Tibial nerve (tissue), 4 donors: ENCODE measurements at regions not wholly inside any gene's neighbourhood (a gene's known extent, or its start where the extent isn't known, plus 50 kb on each side); places are given as distances from the start of the nearest gene placed in this dataset.

Experiments used
- DNase-seq, 2 donors: peaks; one replicate each; pipeline ENCODE4 v3.0.0-alpha.2; 2019; ENCODE audit warnings: low spot score in 2 of 2
- H3K27ac ChIP-seq, 4 donors: fragments of 200-600 bp; sonication (generic) in 3 of 4; one replicate each; pipeline ENCODE4 v1.5.1; 2017 to 2019; ENCODE audit warnings: mild to moderate bottlenecking in 1 of 4
- H3K27me3 ChIP-seq, 2 donors: fragments of 200-600 bp; sonication (generic) in 1 of 2; one replicate each; pipeline versions ENCODE4 v1.5.1 to v1.6.0; 2017 to 2019
- H3K36me3 ChIP-seq, 3 donors: fragments of 200-600 bp; sonication (generic); one replicate each; pipeline ENCODE4 v1.5.1; 2018 to 2019
- H3K4me1 ChIP-seq, 4 donors: fragments of 200-600 bp; sonication (generic) in 3 of 4; one replicate each; pipeline ENCODE4 v1.5.1; 2017 to 2019
- H3K4me3 ChIP-seq, 4 donors: fragments of 200-600 bp; sonication (generic) in 3 of 4; one replicate each; pipeline ENCODE4 v1.5.1; 2017 to 2019; ENCODE audit warnings: mild to moderate bottlenecking in 1 of 4, moderate library complexity in 1 of 4
- H3K9me3 ChIP-seq, 4 donors: fragments of 200-600 bp; sonication (generic) in 3 of 4; one replicate each; pipeline ENCODE4 v1.5.1; 2017 to 2019
- CTCF ChIP-seq, 5 experiments: fragments of 200-600 bp in 3 of 5; fragments of 450-650 bp in 2 of 5; sonication (generic) in 3 of 5; IDR thresholded peaks; one replicate each; pipeline ENCODE4 v1.5.1; 2016 to 2019; ENCODE audit warnings: antibody characterized with exemption in 5 of 5, mild to moderate bottlenecking in 3 of 5, moderate library complexity in 2 of 5
- EP300 ChIP-seq, 2 donors: sonication (generic); formaldehyde crosslinking; IDR thresholded peaks; one replicate each; pipeline ENCODE4 v1.6.1; 2017; ENCODE audit warnings: antibody characterized with exemption in 2 of 2, mild to moderate bottlenecking in 1 of 2
- POLR2A ChIP-seq, 2 donors: fragments of 450-650 bp; IDR thresholded peaks; one replicate each; pipeline ENCODE4 v1.6.1; 2017; ENCODE audit warnings: antibody characterized with exemption in 2 of 2, mild to moderate bottlenecking in 2 of 2, moderate library complexity in 2 of 2
- WGBS, 2 donors: methylation state at CpG; one replicate each; pipeline ENCODE4 v1.1.5; 2018; 5-methylcytosine and 5-hydroxymethylcytosine counted together

- Histone ChIP-seq H3K36me3 (peaks cover 0 to 8% (median 0%) of the 10 kb centered on the region in 3 donors), H3K4me1 (no peaks in the 10 kb centered on the region), H3K9me3 (no peaks in the 10 kb centered on the region), H3K27ac (no peak overlapping the region), H3K27me3 (no peaks in the 10 kb centered on the region), H3K4me3 (no peak overlapping the region)
- TF ChIP-seq EP300 (IDR thresholded peaks at IDR 0.05) (no peak), POLR2A (IDR thresholded peaks at IDR 0.05) (no peak), CTCF (IDR thresholded peaks at IDR 0.05) (no peak)
- no peak for DNase-seq
- WGBS, 2 donors, result 89 to 91% methylated on average over 9 of the region's 9 CpGs
Measured at GRCh38 chr1:219326843-219327242, 153.2 kb downstream of the LYPLAL1 start.

- H3K27ac ChIP-seq, result no peak overlapping the region
- peaks cover 0 to 3% (median 0%) of the 10 kb centered on the region in 4 donors for H3K9me3 ChIP-seq
Measured at GRCh38 chr1:219325368-219325742, 151.7 kb downstream of the LYPLAL1 start.

GRCh38 chr1:219324629-219325367 lies 151.1 kb downstream of the LYPLAL1 start:
- TF ChIP-seq POLR2A (IDR thresholded peaks at IDR 0.05) (no peak), EP300 (IDR thresholded peaks at IDR 0.05) (no peak), CTCF (IDR thresholded peaks at IDR 0.05) (no peak)

More at GRCh38 chr1:219325368-219325742, 151.7 kb downstream of the LYPLAL1 start:
- DNase-seq, result no peak
- Histone ChIP-seq H3K4me3 (no peak overlapping the region), H3K4me1 (no peaks in the 10 kb centered on the region), H3K27me3 (no peaks in the 10 kb centered on the region), H3K36me3 (peaks cover 0 to 8% (median 0%) of the 10 kb centered on the region in 3 donors)
- 91 to 98% methylated on average over 1 of the region's 1 CpG for WGBS, 2 donors
- no peak for TF ChIP-seq POLR2A (IDR thresholded peaks at IDR 0.05)
- TF ChIP-seq CTCF (IDR thresholded peaks at IDR 0.05), result no peak
- TF ChIP-seq EP300 (IDR thresholded peaks at IDR 0.05), result no peak

GRCh38 chr1:219324171-219324570 lies 150.5 kb downstream of the LYPLAL1 start:
- Histone ChIP-seq H3K27me3 (no peaks in the 10 kb centered on the region), H3K27ac (no peak overlapping the region), H3K36me3 (peaks cover 0 to 8% (median 0%) of the 10 kb centered on the region in 3 donors), H3K9me3 (peaks cover 0 to 3% (median 0%) of the 10 kb centered on the region in 4 donors), H3K4me3 (no peak overlapping the region), H3K4me1 (no peaks in the 10 kb centered on the region)
- TF ChIP-seq POLR2A (IDR thresholded peaks at IDR 0.05) (no peak), CTCF (IDR thresholded peaks at IDR 0.05) (no peak), EP300 (IDR thresholded peaks at IDR 0.05) (no peak)
- DNase-seq, result no peak
- WGBS, 2 donors, result 31 to 37% methylated on average over 4 of the region's 4 CpGs

More at GRCh38 chr1:219324629-219325367, 151.1 kb downstream of the LYPLAL1 start:
- no peak overlapping the region for H3K4me3 ChIP-seq
- no peaks in the 10 kb centered on the region for H3K4me1 ChIP-seq
- no peak for DNase-seq
- H3K36me3 ChIP-seq, result peaks cover 0 to 8% (median 0%) of the 10 kb centered on the region in 3 donors
- H3K27ac ChIP-seq, result no peak overlapping the region
- H3K27me3 ChIP-seq, result no peaks in the 10 kb centered on the region
- H3K9me3 ChIP-seq, result peaks cover 0 to 3% (median 0%) of the 10 kb centered on the region in 4 donors
- WGBS, 2 donors, result 86% methylated on average over 6 of the region's 6 CpGs

- 45 to 53% methylated on average over 3 of the region's 3 CpGs for whole genome bisulfite sequencing, 2 donors
- Histone ChIP-seq H3K9me3 (peaks cover 0 to 3% (median 0%) of the 10 kb centered on the region in 4 donors), H3K27me3 (no peaks in the 10 kb centered on the region), H3K36me3 (peaks cover 0 to 8% (median 0%) of the 10 kb centered on the region in 3 donors), H3K27ac (no peak overlapping the region), H3K4me3 (no peak overlapping the region), H3K4me1 (no peaks in the 10 kb centered on the region)
- TF ChIP-seq POLR2A (IDR thresholded peaks at IDR 0.05) (no peak), EP300 (IDR thresholded peaks at IDR 0.05) (no peak), CTCF (IDR thresholded peaks at IDR 0.05) (no peak)
- no peak for DNase-seq
Measured at GRCh38 chr1:219323426-219323825, 149.7 kb downstream of the LYPLAL1 start.
